ENCODE measurements at regions not wholly inside any gene's neighbourhood (a gene's known extent, or its start where the extent isn't known, plus 50 kb on each side); places are given as distances from the start of the nearest gene placed in this dataset.

DNA sequence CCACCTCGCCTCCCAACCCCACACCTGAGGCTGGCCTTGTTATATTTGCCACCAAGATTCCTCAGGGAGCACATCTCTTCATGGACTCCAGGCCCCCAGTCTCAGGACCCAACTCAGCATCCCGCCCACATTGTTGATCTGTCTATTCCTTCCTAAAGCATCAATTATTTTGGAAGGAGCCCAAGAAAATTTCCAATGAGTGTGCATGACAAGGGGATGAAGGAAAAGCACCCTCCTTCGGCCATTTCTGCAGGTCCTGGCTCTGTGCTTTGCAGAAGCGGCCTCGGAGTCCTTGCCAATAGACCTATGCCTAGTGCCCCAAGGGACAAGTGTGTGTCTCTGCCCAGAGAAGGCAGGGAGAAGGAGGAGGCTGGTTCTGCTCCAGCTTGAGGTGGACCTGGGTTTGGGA is 273.2 kb downstream of the GADD45G start:
- peak in 1 of 2 donors; percentile 49 for DNase-seq (ENCODE audit: low spot score in 2 of 2)
- no peaks in the 10 kb centered on the region for H3K4me1 ChIP-seq
- intact Hi-C loops (cut with DNase I): no loop called here

DNA sequence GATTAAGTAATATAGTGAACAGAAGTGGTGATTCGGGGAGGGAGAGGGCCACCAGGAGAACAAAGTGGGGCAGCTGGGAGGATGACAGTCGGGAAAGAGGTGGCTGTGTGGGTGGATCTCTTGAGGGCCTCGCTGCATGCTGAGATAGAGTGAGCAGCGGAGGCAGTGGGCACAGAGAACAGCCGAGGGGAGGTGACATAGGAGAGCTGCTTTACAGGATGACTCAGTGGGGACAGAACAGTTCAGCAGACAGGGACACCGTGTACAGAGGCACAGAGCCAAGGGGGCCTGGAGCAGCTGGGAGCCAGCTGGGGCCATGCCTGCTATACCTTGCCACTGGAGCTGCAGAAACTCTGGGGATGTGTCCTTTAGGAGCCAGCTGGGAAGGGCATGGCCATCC is 273.9 kb downstream of the GADD45G start:
- intact Hi-C loops (cut with DNase I): no loop called here
- Histone ChIP-seq H3K9me3 (no peaks in the 10 kb centered on the region), H3K36me3 (no peaks in the 10 kb centered on the region), H3K4me3 (no peak overlapping the region), H3K4me1 (no peaks in the 10 kb centered on the region), H3K27me3 (no peaks in the 10 kb centered on the region), H3K27ac (no peak overlapping the region)
- TF ChIP-seq CTCF (IDR thresholded peaks at IDR 0.05): no peak
- DNase-seq (ENCODE audit: low spot score in 2 of 2): peak in 1 of 2 donors; percentile 63

More for the DNA sequence above, 273.2 kb downstream of the GADD45G start:
- H3K9me3 ChIP-seq: no peaks in the 10 kb centered on the region
- TF ChIP-seq CTCF (IDR thresholded peaks at IDR 0.05): no peak
- no peaks in the 10 kb centered on the region for H3K27me3 ChIP-seq
- no peaks in the 10 kb centered on the region for H3K36me3 ChIP-seq
- H3K4me3 ChIP-seq: no peak overlapping the region
- no peak overlapping the region for H3K27ac ChIP-seq

DNA sequence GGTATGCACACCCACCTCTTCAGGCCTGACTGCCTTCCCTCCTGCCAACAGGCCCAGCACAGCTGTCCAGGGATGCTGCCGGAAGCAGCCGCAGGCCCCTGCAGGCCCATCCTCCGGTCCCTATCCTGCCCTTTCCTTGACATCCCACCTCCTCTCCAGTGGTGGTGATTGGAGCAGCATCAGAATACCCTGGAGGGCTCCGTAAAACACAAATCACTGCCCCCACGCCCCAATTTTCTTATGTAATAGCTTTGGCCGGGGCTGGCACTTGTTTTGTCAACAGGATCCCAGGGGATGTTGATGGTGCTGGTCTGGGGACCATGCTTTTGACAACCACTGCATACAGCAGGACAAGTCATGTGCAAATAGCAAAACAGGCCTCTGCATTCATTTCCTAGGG is 274.5 kb downstream of the GADD45G start:
- no peak for TF ChIP-seq CTCF (IDR thresholded peaks at IDR 0.05)
- H3K9me3 ChIP-seq: no peaks in the 10 kb centered on the region
- H3K27me3 ChIP-seq: no peaks in the 10 kb centered on the region
- peak in 1 of 2 donors; percentile 40 for DNase-seq (ENCODE audit: low spot score in 2 of 2)
- H3K36me3 ChIP-seq: no peaks in the 10 kb centered on the region
- H3K4me1 ChIP-seq: no peaks in the 10 kb centered on the region
- intact Hi-C loops (cut with DNase I): no loop called here
- no peak overlapping the region for H3K4me3 ChIP-seq
- H3K27ac ChIP-seq: no peak overlapping the region

DNA sequence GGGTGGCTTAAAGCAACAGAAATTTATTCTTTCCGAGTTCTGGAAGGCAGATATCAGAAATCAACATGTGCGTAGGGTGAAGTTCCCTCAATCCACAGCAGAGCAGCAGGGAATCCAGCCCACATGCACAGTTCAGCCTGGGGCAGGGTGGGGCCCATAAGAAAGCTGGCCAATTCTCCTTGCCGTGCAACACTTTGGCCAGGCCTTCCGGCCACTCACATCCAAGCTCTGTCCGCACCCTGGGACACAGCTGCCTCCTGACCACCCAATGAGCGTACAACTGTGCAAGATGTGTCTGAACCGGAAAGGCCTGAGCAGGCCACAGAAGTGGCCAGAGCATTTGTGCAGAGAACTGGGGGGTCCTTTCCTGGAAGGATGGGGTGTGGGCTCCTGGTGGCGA is 274.9 kb downstream of the GADD45G start:
- Histone ChIP-seq H3K27ac (no peak overlapping the region), H3K27me3 (no peaks in the 10 kb centered on the region), H3K4me1 (no peaks in the 10 kb centered on the region), H3K4me3 (no peak overlapping the region), H3K9me3 (no peaks in the 10 kb centered on the region), H3K36me3 (no peaks in the 10 kb centered on the region)
- TF ChIP-seq CTCF (IDR thresholded peaks at IDR 0.05): no peak
- intact Hi-C loops (cut with DNase I): no loop called here
- DNase-seq (ENCODE audit: low spot score in 2 of 2): peak in 1 of 2 donors; percentile 66

DNA sequence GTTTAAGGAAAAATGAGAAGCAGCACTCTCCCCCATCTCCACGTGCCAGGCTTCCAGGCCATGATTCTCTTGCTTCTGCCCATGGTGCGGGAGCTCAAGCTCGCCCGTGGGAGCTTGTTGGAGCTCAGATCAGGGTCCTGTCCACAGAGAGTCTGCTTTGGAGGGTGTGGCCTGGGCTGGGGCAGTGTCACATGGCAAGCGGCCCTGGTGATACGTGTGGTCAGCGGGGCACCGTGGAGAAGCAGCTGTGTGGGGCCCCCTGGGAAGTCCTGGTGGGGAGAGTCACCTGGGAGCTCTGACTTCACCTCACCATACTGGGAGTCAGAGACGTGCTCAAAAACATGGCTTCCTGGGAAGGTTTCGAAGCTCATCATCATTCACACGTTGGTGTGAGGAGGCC is 275.3 kb downstream of the GADD45G start:
- intact Hi-C loops (cut with DNase I): no loop called here
- DNase-seq (ENCODE audit: low spot score in 2 of 2): peak in 1 of 2 donors; percentile 57
- Histone ChIP-seq H3K4me1 (no peaks in the 10 kb centered on the region), H3K27ac (no peak overlapping the region), H3K27me3 (no peaks in the 10 kb centered on the region), H3K9me3 (no peaks in the 10 kb centered on the region), H3K36me3 (no peaks in the 10 kb centered on the region), H3K4me3 (no peak overlapping the region)
- TF ChIP-seq CTCF (IDR thresholded peaks at IDR 0.05): no peak

GRCh38 chr9:89880721-89881120 is 275.9 kb downstream of the GADD45G start:
- Histone ChIP-seq H3K4me1 (no peaks in the 10 kb centered on the region), H3K27ac (no peak overlapping the region), H3K27me3 (no peaks in the 10 kb centered on the region), H3K36me3 (no peaks in the 10 kb centered on the region), H3K9me3 (no peaks in the 10 kb centered on the region), H3K4me3 (no peak overlapping the region)
- intact Hi-C loops (cut with DNase I): no loop called here
- DNase-seq (ENCODE audit: low spot score in 2 of 2): peak in 1 of 2 donors; percentile 39
- TF ChIP-seq CTCF (IDR thresholded peaks at IDR 0.05): no peak

All from ascending aorta (tissue), 2 donors.